ENCODE measurements at regions not wholly inside any gene's neighbourhood (a gene's known extent, or its start where the extent isn't known, plus 50 kb on each side); places are given as distances from the start of the nearest gene placed in this dataset.

DNA sequence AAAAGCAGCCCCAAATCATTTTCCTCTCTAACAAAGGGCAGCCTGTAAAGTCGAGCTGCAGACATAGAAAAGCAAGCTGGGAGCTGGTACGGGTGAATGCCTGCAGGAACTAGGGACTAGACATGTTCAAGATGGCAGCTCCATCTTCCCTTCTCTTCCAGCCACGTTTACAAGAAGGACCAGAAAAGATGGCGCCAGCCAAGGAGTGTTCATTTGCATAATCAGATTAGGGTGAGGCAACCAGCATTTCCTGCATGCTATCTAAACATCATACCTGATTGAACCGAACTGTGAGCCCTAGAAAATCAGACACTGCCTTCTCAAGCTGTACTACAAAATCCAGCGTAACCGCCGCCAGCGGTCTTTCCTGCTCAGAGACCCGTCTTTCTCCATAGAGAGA lies 896.8 kb downstream of the CDH11 start:
- no peak for DNase-seq

- no peak for DNase-seq
Measured at GRCh38 chr16:64217789-64218535, 903.9 kb downstream of the CDH11 start.

- DNase-seq, result no peak
Measured at GRCh38 chr16:64215730-64216129, 906.1 kb downstream of the CDH11 start.

DNA sequence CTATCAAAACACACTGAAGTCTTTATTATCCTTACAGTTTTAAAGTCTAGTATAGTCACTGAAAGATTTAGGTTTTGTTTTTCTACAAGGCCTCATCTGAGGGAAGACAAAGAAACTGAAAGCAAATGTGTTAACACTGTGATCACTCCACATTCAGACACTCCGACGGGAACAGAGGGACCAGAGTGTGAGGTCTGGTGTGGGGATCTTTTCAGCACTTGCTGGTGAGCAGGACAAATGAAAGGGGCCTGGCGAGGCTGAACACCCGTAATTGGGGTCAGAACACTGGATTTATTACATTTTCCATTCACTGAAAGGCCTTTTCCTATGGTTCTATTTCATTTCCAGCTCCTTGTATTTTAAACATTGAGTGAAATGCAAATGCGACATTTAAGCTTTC lies 910.5 kb downstream of the CDH11 start:
- no peak for DNase-seq

- no peak for DNase-seq
Measured at GRCh38 chr16:64206862-64207261, 915.0 kb downstream of the CDH11 start.

- DNase-seq, result no peak
Measured at GRCh38 chr16:64203126-64203525, 918.7 kb downstream of the CDH11 start.

DNA sequence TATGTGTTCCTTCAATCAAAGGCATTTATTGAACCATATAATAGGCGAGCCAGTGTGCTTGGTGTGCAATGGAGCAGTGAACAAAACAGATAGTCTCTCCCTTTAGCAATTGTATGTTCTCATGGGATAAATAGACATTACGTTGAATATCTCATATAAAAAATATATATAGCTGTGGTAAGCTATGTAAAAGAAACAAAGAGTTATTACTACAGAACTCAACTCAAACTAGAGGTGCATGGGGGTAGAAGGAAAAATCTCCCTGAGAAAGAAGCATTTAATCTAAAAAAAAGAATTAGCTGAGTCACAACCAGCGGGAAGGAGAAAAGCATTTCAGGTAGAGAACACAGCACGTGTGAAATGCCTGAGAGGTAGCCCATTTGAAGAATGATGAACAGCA lies 919.3 kb downstream of the CDH11 start:
- no peak for DNase-seq

- no peak for DNase-seq
Measured at GRCh38 chr16:64196444-64196843, 925.4 kb downstream of the CDH11 start.

GRCh38 chr16:64185954-64186353 lies 935.9 kb downstream of the CDH11 start:
- DNase-seq, result no peak

GRCh38 chr16:64184156-64184555 lies 937.7 kb downstream of the CDH11 start:
- DNase-seq, result no peak

DNA sequence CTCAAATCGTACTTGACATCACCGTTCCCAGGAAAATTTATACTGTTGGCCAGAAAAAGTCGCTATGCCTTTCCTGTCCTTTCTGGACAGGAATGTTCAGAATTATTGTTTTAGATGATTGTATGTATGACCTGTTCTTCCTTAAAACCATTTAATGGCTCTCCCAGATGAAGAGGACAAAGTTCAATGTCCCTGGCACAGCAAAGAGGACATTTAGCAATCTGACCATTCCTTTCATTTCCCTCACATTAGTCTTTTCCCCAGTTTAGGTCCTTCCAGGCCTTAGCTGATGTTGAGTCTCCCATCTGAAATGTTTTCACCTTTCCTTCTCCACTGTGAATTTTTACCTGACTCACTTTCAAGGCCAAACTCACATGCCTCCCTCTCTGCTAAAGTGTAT lies 938.9 kb downstream of the CDH11 start:
- no peak for DNase-seq

GRCh38 chr16:64181271-64181925 lies 940.5 kb downstream of the CDH11 start:
- DNase-seq, result no peak

GRCh38 chr16:64180136-64180900 lies 941.5 kb downstream of the CDH11 start:
- no peak for DNase-seq

- DNase-seq, result no peak
Measured at GRCh38 chr16:64174327-64174726, 947.5 kb downstream of the CDH11 start.

DNA sequence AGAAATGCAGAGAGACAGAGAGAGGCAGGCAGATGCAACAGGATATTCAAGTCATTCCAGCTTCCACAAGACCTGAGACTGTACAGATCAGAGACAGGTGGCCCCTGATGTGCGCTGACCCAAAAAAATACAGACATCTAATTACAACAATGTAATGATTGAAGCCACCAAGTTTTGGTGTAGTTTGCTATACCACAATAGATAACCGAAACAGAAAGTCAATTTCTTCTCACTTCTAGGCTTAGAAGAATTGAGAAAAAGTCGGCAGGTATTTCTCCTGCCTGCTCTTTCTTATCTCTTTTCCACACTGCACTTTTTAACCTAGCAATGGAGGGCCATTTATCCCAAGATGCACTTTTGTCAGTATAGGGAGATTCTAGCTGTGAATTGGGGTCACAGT lies 949.2 kb downstream of the CDH11 start:
- DNase-seq, result no peak

DNA sequence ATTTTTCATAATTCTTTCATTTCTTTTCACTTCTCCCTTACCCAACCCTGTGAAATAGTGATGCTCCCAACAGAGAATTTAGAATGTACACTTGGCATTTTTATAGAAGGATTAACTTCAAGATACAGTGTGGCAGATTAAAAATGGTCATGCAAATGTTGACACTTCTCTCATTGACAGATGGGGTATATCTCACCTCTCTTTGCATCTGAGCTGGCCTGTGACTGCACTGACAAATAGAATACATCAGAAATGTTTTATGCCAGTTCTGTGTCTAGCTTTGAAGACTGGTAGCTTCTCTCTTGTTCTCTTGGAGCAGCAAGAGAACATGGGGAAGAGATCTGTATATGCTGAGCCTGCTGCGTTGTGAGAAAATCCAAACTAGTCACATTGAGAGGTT lies 949.6 kb downstream of the CDH11 start:
- DNase-seq, result no peak

DNA sequence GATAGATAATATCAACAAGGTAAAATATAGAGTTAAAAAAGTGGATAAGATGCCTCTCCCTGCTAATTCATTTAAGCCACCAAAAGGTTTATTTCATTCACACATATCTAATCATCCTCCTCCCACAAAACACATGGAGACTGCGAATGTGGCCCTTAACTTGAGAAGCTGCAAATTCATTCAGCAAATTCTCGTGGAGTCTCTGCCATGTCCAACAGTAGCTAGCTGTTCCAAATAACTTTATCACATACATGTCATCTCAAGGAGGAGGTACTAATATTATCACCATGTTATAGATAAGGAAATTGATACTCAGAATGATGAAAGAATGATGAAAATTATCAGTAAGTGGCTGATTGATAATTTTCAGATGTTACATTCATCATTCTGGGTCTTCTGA lies 950.2 kb downstream of the CDH11 start:
- no peak for DNase-seq

DNA sequence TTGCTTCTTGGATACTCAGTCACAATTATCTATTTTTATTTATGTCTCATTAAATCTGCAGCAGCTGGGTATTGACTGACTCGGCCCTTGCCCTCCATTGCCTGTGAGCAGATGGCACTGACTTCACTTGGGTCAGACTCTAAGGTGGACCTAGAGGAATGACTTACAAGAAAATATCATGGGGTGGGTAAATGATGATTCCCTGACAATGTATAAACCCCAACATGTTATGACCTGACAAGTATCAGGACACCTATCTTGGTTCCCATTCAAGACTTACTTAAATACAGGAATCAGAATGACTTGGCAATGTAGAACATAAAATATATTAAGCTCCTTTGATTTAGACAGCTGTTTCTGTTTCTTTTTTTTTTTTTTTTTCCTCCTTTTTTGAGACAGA lies 953.5 kb downstream of the CDH11 start:
- no peak for DNase-seq

DNA sequence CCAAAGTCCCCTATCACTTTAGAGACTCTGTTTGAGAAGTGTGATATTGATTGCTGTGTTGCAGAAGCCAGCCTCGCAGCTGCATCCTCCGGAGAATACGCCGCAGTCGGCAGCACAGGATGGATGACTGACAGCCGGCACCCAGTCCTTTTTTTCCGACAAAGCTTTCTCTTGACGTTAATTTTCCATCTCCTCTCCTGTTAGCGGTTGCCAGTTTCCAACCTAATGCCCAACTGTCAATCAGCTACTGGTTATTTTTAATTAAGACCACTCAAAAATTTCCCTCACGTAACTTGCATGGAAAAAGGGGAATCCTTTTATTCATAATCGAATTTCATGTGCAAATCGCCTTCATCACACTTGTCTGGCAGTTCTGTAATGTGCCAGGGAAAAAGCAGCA lies 953.9 kb downstream of the CDH11 start:
- DNase-seq, result no peak

GRCh38 chr16:64165368-64165767 lies 956.5 kb downstream of the CDH11 start:
- DNase-seq, result no peak

- DNase-seq, result no peak
Measured at GRCh38 chr16:64162613-64163375, 959.1 kb downstream of the CDH11 start.

DNA sequence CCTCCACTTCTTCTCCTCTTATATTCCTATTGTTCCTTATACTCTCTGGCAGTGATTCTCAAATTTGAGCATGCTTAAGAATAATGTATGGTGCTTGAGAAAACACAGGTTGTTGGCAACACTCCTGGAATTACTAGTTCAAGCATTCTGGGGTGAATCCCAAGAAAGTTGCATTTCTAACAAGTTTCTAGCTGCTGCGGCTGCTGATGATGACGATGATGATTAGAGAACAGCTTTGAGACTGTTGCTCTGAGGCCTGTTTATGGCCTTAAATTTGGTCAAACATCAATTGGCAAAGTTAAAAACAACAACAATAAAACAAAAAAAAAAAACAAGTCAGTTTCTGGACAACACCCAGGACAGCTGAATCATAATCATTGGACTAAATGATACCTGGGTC lies 961.9 kb downstream of the CDH11 start:
- DNase-seq, result no peak

Measured in skin of body (tissue), 1 donor.